ENCODE measurements at regions not wholly inside any gene's neighbourhood (a gene's known extent, or its start where the extent isn't known, plus 50 kb on each side); places are given as distances from the start of the nearest gene placed in this dataset.

DNA sequence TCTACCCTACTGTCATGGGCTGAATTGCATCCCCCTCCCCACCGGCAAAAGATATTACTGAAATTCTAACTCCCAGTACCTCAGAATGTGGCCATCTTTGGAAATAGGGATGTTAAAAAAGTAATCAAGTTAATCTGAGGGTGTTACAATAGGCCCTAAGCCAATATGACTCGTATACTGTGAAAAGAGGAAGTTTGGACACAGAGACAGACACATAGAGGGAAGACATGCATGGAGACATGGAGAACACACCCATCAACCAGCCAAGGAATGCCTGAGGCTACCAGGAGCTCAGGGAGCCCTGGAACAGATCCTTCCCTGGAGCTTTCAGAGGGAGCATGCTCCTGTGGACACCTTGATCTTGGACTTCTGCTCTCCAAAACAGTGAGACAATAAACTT lies 138.2 kb upstream of the ADO start:
- TF ChIP-seq, protein P1, sequence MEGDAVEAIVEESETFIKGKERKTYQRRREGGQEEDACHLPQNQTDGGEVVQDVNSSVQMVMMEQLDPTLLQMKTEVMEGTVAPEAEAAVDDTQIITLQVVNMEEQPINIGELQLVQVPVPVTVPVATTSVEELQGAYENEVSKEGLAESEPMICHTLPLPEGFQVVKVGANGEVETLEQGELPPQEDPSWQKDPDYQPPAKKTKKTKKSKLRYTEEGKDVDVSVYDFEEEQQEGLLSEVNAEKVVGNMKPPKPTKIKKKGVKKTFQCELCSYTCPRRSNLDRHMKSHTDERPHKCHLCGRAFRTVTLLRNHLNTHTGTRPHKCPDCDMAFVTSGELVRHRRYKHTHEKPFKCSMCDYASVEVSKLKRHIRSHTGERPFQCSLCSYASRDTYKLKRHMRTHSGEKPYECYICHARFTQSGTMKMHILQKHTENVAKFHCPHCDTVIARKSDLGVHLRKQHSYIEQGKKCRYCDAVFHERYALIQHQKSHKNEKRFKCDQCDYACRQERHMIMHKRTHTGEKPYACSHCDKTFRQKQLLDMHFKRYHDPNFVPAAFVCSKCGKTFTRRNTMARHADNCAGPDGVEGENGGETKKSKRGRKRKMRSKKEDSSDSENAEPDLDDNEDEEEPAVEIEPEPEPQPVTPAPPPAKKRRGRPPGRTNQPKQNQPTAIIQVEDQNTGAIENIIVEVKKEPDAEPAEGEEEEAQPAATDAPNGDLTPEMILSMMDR (IDR thresholded peaks at IDR 0.05; ENCODE audit: insufficient read depth, low read depth, low read length): no peak
- no peak for DNase-seq (ENCODE audit: low read depth)
- no peak overlapping the region for H3K4me3 ChIP-seq (ENCODE audit: low read depth, low read length)

DNA sequence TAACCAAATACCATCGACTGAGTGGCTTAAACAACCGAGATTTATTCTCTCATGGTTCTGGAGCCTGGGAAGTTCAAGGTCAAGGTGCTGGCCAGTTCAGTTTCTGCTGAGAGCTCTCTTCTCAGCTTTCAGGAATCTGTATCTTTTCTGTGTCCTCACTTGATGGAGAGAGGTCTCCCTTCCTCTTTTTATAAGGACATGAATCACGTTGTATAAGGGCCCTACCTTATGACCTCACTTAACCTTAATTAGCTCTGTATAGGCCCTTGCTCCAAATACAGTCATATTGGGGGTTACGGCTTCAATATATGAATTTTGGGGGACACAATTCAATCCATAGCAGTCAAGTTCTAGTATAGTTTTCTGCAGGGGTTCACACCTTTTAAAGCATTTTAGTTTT lies 135.2 kb upstream of the ADO start:
- no peak overlapping the region for H3K4me3 ChIP-seq (ENCODE audit: low read depth, low read length)
- TF ChIP-seq, protein P1 (IDR thresholded peaks at IDR 0.05; ENCODE audit: insufficient read depth, low read depth, low read length): no peak
- DNase-seq (ENCODE audit: low read depth): no peak

DNA sequence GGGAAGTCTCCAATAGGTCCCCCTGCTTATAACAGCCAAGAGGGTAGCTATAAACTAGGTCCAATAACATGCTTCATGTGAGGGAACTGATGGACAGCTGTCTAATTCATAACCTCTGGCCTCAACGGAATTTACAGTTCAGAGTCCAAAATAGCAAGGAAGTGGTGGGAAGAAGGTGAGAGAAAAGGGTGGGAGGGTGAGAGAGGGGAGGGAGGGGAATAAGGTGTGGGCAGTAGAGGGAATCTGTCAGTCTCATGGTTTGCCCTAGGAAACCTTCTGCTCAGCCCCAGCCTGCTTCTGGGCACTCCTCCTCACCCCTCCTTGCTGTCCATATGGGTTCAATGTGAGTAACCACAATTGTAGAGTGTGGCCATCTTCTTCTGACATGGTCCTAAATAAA lies 133.4 kb upstream of the ADO start:
- no peak overlapping the region for H3K4me3 ChIP-seq (ENCODE audit: low read depth, low read length)
- TF ChIP-seq, protein P1 (IDR thresholded peaks at IDR 0.05; ENCODE audit: insufficient read depth, low read depth, low read length): no peak
- DNase-seq (ENCODE audit: low read depth): no peak

DNA sequence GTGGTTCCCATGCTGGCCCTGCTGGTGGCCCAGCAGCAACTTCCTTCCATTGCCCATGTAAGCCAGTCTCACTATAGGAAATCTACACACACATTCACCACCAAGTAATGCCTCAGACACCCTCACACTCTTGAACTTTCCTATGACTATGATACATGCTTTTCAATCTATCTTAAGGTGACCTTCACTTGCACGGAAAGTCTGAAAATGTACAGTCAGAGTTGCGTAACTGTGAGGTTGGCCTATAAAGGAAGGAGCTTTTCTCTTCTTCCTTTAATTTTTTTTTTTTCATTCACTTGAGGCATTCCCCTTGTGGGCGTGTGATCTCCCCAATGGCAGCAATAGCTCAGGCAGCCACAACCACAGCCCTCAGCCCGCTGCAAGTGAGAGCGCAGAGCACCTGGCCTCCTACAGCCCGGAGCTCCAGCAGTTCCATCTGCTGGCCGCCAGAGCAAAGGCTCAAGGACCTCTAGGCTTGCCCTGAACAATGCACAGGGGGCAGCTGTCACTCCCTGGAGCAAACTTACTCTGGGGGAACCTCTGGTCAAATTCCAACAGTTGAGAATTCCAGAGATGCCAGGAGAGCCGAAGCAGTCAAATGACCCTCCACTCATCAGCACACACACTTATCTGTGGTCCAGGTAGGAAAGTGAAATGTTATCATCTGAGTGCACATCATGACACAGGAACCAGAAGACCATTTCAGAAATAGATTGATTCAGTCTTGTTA lies 123.1 kb upstream of the ADO start:
- no peak for DNase-seq (ENCODE audit: low read depth)
- TF ChIP-seq, protein P1 (IDR thresholded peaks at IDR 0.05; ENCODE audit: insufficient read depth, low read depth, low read length): no peak
- no peak overlapping the region for H3K4me3 ChIP-seq (ENCODE audit: low read depth, low read length)

DNA sequence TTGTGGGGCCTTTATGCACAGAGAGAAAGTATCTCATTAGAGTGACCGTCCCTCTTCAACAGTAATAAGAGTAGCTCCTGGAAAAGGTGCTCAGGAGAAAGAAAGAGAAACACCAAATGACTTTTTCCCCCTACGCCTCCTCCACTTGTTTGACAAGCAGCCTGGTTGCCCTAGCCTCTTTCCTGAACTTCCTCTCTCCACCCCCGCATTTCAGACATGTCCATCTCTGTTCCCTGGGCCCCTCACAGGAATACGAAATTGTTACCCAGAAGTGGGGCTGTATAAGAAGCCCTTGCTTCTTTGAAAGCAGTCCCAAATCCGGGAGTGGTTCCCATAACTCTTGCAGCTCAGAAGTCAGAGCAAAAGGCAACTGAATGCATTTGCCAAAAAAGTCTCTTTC lies 119.6 kb upstream of the ADO start:
- TF ChIP-seq, protein P1 (IDR thresholded peaks at IDR 0.05; ENCODE audit: insufficient read depth, low read depth, low read length): no peak

DNA sequence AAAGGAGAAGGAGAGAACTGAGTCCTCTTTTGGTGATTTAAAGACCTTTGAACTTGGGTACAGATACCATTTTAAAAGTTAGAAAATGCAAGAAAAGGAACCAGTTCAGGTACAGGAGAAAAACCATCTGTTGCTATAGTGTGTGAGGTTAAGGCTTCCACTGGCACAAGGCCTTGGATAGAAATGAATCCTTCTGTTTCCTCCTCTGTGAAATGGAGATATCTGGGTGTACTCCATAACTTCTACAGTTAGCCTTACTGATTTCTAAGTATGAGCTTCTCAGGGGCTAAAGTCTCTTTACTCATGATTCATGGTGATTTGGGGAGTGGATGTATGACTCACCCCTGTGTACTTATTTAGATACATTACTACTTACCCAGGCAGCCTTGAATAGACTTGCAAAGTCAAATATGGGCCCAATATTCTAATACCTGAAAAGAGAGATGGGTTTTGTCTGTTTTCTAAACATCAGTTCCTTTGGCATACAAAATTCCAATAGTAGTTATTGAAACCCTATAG lies 117.2 kb upstream of the ADO start:
- TF ChIP-seq, protein P1 (IDR thresholded peaks at IDR 0.05; ENCODE audit: insufficient read depth, low read depth, low read length): no peak
- peak; percentile 7 for DNase-seq (ENCODE audit: low read depth)
- no peak overlapping the region for H3K4me3 ChIP-seq (ENCODE audit: low read depth, low read length)

More for the DNA sequence above, 119.6 kb upstream of the ADO start:
- no peak overlapping the region for H3K4me3 ChIP-seq (ENCODE audit: low read depth, low read length)
- no peak for DNase-seq (ENCODE audit: low read depth)

Data from fibroblast of villous mesenchyme (primary cell).